ENCODE measurements at regions not wholly inside any gene's neighbourhood (a gene's known extent, or its start where the extent isn't known, plus 50 kb on each side); places are given as distances from the start of the nearest gene placed in this dataset.

DNA sequence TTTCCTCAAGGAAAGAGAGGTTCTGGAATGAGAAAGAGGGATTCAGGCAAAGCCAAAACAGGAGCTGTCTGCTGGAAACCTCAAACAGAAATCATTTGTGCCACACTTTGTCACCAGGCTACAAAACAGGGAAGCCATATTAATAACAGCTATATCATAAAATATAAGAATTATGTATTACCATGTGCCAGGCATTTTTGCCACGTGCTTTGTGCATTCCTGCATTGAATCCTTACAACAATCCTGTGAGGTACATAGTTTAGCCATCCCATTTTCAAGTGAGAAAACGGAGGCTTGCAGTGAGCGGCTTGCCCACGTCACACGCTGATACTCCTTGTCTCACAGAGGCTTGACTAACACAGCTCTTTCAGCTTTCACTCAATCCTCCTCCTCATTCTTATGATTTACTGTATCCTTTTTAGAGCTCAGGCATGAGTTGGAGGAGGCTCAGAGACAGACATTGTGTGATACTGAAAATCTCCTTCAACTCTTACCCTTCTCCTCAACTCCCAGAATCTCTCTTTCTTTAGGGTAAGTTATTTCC, 148.4 kb upstream of the MEX3C start:
- TF ChIP-seq, protein P1, sequence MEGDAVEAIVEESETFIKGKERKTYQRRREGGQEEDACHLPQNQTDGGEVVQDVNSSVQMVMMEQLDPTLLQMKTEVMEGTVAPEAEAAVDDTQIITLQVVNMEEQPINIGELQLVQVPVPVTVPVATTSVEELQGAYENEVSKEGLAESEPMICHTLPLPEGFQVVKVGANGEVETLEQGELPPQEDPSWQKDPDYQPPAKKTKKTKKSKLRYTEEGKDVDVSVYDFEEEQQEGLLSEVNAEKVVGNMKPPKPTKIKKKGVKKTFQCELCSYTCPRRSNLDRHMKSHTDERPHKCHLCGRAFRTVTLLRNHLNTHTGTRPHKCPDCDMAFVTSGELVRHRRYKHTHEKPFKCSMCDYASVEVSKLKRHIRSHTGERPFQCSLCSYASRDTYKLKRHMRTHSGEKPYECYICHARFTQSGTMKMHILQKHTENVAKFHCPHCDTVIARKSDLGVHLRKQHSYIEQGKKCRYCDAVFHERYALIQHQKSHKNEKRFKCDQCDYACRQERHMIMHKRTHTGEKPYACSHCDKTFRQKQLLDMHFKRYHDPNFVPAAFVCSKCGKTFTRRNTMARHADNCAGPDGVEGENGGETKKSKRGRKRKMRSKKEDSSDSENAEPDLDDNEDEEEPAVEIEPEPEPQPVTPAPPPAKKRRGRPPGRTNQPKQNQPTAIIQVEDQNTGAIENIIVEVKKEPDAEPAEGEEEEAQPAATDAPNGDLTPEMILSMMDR (conservative IDR thresholded peaks at IDR 0.05; ENCODE audit: low read length): no peak
- no peak for TF ChIP-seq EZH2phosphoT487 (IDR thresholded peaks at IDR 0.05; ENCODE audit: borderline replicate concordance, low read depth, low read length)

Data from OCI-LY7 (cell line).